GM12864 (cell line): ENCODE measurements at regions not wholly inside any gene's neighbourhood (a gene's known extent, or its start where the extent isn't known, plus 50 kb on each side); places are given as distances from the start of the nearest gene placed in this dataset.

Experiments
- DNase-seq: peaks from one replicate; pipeline ENCODE4 v3.0.0-alpha.2; 2011; ENCODE audit warnings: low read depth
- H3K4me3 ChIP-seq: 2 replicates; pipeline ENCODE4 v1.5.1; 2011; ENCODE audit warnings: mild to moderate bottlenecking, low read depth, low read length, control low read depth
- CTCF ChIP-seq: IDR thresholded peaks from 2 replicates; pipeline ENCODE4 v1.5.1; 2011; ENCODE audit warnings: low read depth, mild to moderate bottlenecking, moderate library complexity, low read length, control low read depth, inconsistent platforms; ENCODE audit errors: missing control alignments

GRCh38 chr1:14136881-14137280 lies 436.9 kb downstream of the PRDM2 start:
- no peak for TF ChIP-seq CTCF
- H3K4me3 ChIP-seq: no peak overlapping the region
- DNase-seq: no peak

GRCh38 chr1:14137411-14138134 lies 437.6 kb downstream of the PRDM2 start:
- DNase-seq: no peak
- no peak overlapping the region for H3K4me3 ChIP-seq

GRCh38 chr1:14138135-14138506 lies 438.1 kb downstream of the PRDM2 start:
- no peak for TF ChIP-seq CTCF
- H3K4me3 ChIP-seq: no peak overlapping the region
- no peak for DNase-seq

More at GRCh38 chr1:14137411-14138134, 437.6 kb downstream of the PRDM2 start:
- TF ChIP-seq CTCF: no peak

GRCh38 chr1:14138687-14139086 lies 438.7 kb downstream of the PRDM2 start:
- no peak for TF ChIP-seq CTCF
- H3K4me3 ChIP-seq: no peak overlapping the region
- no peak for DNase-seq

GRCh38 chr1:14140831-14141401 lies 440.9 kb downstream of the PRDM2 start:
- no peak for TF ChIP-seq CTCF
- no peak overlapping the region for H3K4me3 ChIP-seq
- DNase-seq: no peak

- no peak for TF ChIP-seq CTCF
- DNase-seq: no peak
- no peak overlapping the region for H3K4me3 ChIP-seq
Observed at GRCh38 chr1:14141656-14142055, 441.7 kb downstream of the PRDM2 start.
